ENCODE measurements at regions not wholly inside any gene's neighbourhood (a gene's known extent, or its start where the extent isn't known, plus 50 kb on each side); places are given as distances from the start of the nearest gene placed in this dataset.

- no peak for DNase-seq (ENCODE audit: low read depth)
- H3K4me3 ChIP-seq (ENCODE audit: low read depth, low read length) = no peak overlapping the region
- TF ChIP-seq CTCF (IDR thresholded peaks at IDR 0.05; ENCODE audit: control insufficient read depth, extremely low read depth, insufficient read depth) = no peak
These were observed 158.3 kb downstream of the KIF26A start for GRCh38 chr14:104296388-104297312.

GRCh38 chr14:104297313-104297704, 158.9 kb downstream of the KIF26A start:
- DNase-seq (ENCODE audit: low read depth) = no peak
- no peak for TF ChIP-seq CTCF (IDR thresholded peaks at IDR 0.05; ENCODE audit: control insufficient read depth, extremely low read depth, insufficient read depth)
- no peak overlapping the region for H3K4me3 ChIP-seq (ENCODE audit: low read depth, low read length)

GRCh38 chr14:104297721-104298401, 159.5 kb downstream of the KIF26A start:
- DNase-seq (ENCODE audit: low read depth) = no peak
- no peak for TF ChIP-seq CTCF (IDR thresholded peaks at IDR 0.05; ENCODE audit: control insufficient read depth, extremely low read depth, insufficient read depth)
- no peak overlapping the region for H3K4me3 ChIP-seq (ENCODE audit: low read depth, low read length)

- DNase-seq (ENCODE audit: low read depth) = no peak
- H3K4me3 ChIP-seq (ENCODE audit: low read depth, low read length) = no peak overlapping the region
- no peak for TF ChIP-seq CTCF (IDR thresholded peaks at IDR 0.05; ENCODE audit: control insufficient read depth, extremely low read depth, insufficient read depth)
These were observed 160.1 kb downstream of the KIF26A start for GRCh38 chr14:104298458-104298857.

GRCh38 chr14:104299993-104300761, 161.8 kb downstream of the KIF26A start:
- DNase-seq (ENCODE audit: low read depth) = peak; percentile 62
- no peak for TF ChIP-seq CTCF (IDR thresholded peaks at IDR 0.05; ENCODE audit: control insufficient read depth, extremely low read depth, insufficient read depth)
- H3K4me3 ChIP-seq (ENCODE audit: low read depth, low read length) = no peak overlapping the region

- no peak for TF ChIP-seq CTCF (IDR thresholded peaks at IDR 0.05; ENCODE audit: control insufficient read depth, extremely low read depth, insufficient read depth)
- DNase-seq (ENCODE audit: low read depth) = no peak
- H3K4me3 ChIP-seq (ENCODE audit: low read depth, low read length) = no peak overlapping the region
These were observed 163.5 kb downstream of the KIF26A start for GRCh38 chr14:104301731-104302460.

All from LNCaP clone FGC (cell line).